B cell (primary cell): ENCODE measurements at regions not wholly inside any gene's neighbourhood (a gene's known extent, or its start where the extent isn't known, plus 50 kb on each side); places are given as distances from the start of the nearest gene placed in this dataset.

ENCODE experiments used
- ATAC-seq: fragments of 200-7000 bp; cut with Tn5 transposase; one replicate; pipeline ENCODE4 v1.10.0; 2021; ENCODE audit warnings: low read depth, mild to moderate bottlenecking, moderate number of reproducible peaks, moderate library complexity
- CTCF ChIA-PET: fragments of 350-600 bp; sonication (Branson Sonifier 250); formaldehyde crosslinking; loops from one replicate; lab custom pipeline; 2021; ENCODE audit warnings: antibody characterized with exemption, inconsistent platforms; lab: Charles Lee
- POLR2A ChIA-PET: fragments of 350-600 bp; sonication (Branson Sonifier 250); formaldehyde crosslinking; loops from one replicate; lab custom pipeline; 2021; ENCODE audit warnings: antibody characterized with exemption; lab: Charles Lee
- DNase-seq: peaks from one replicate; pipeline ENCODE4 v3.0.0; 2013
- H2AFZ ChIP-seq: 2 replicates; pipeline ENCODE4 v1.6.1; 2012; ENCODE audit warnings: mild to moderate bottlenecking, low read depth, low read length; ENCODE audit not compliant: insufficient read depth, poor library complexity, severe bottlenecking
- H3K27ac ChIP-seq, 2 donors: 1 replicate in 1 of 2; 2 replicates in 1 of 2; pipeline ENCODE4 v1.5.1; 2012 to 2013; ENCODE audit warnings: low read length in 2 of 2, mild to moderate bottlenecking in 2 of 2, moderate library complexity in 1 of 2
- H3K27me3 ChIP-seq, 4 experiments: fragments of 200-600 bp in 1 of 4; sonication (generic) in 1 of 4; replicated peaks in 1 of 4; 1 replicate in 2 of 4; 2 replicates in 2 of 4; pipeline versions ENCODE4 v1.6.1 to v1.7.0; 2013 to 2016; ENCODE audit warnings: low read length in 3 of 4, mild to moderate bottlenecking in 2 of 4, mixed read lengths in 1 of 4, moderate library complexity in 1 of 4; ENCODE audit not compliant: insufficient read depth in 4 of 4, control insufficient read depth in 3 of 4; ENCODE audit errors: control extremely low read depth in 1 of 4
- H3K36me3 ChIP-seq, 2 experiments: replicated peaks in 1 of 2; 1 replicate in 1 of 2; 2 replicates in 1 of 2; pipeline versions ENCODE4 v1.6.1 to v1.7.1; 2013; ENCODE audit warnings: low read length in 1 of 2; ENCODE audit not compliant: insufficient read depth in 2 of 2, control insufficient read depth in 1 of 2; ENCODE audit errors: control extremely low read depth in 1 of 2, extremely low read depth in 1 of 2
- H3K4me1 ChIP-seq, 2 donors: fragments of 200-600 bp in 1 of 2; sonication (generic) in 1 of 2; 1 replicate in 1 of 2; 2 replicates in 1 of 2; pipeline versions ENCODE4 v1.5.1 to v1.6.1; 2013 to 2017; ENCODE audit warnings: low read length in 2 of 2; ENCODE audit not compliant: control insufficient read depth in 2 of 2, insufficient read depth in 2 of 2
- H3K4me2 ChIP-seq: replicated peaks from 2 replicates; pipeline ENCODE3; 2012; ENCODE audit warnings: mild to moderate bottlenecking, low read depth, low read length; ENCODE audit not compliant: poor library complexity, severe bottlenecking
- H3K4me3 ChIP-seq, 5 experiments: fragments of 200-600 bp in 1 of 5; sonication (generic) in 1 of 5; 1 replicate in 3 of 5; 2 replicates in 2 of 5; pipeline versions ENCODE4 v1.5.1 to v1.7.0; 2011 to 2016; ENCODE audit warnings: low read length in 4 of 5, mild to moderate bottlenecking in 4 of 5, low read depth in 2 of 5, control low read depth in 1 of 5, moderate library complexity in 1 of 5; ENCODE audit not compliant: insufficient read depth in 1 of 5; ENCODE audit errors: control extremely low read depth in 1 of 5, extremely low read depth in 1 of 5
- H3K79me2 ChIP-seq: fragments of 200-600 bp; sonication (generic); one replicate; pipeline ENCODE4 v1.6.0; 2016; ENCODE audit warnings: low read length; ENCODE audit not compliant: control insufficient read depth, insufficient read depth
- H3K9ac ChIP-seq: fragments of 200-600 bp; sonication (generic); 2 replicates; pipeline ENCODE4 v1.6.1; 2017; ENCODE audit warnings: mild to moderate bottlenecking, low read length, moderate library complexity
- H3K9me3 ChIP-seq, 3 donors: one replicate each; pipeline versions ENCODE4 v1.6.1 to v1.7.1; 2013; ENCODE audit warnings: low read length in 2 of 3; ENCODE audit not compliant: control insufficient read depth in 2 of 3, insufficient read depth in 1 of 3; ENCODE audit errors: control extremely low read depth in 1 of 3
- H4K20me1 ChIP-seq: 2 replicates; pipeline ENCODE4 v1.6.0; 2012; ENCODE audit warnings: mild to moderate bottlenecking, low read length; ENCODE audit not compliant: insufficient read depth, control insufficient read depth, poor library complexity, severe bottlenecking
- H3K27ac Mint-ChIP-seq: one replicate; pipeline ENCODE4 v1.8.0; 2021; ENCODE audit warnings: mixed read lengths
- H3K27me3 Mint-ChIP-seq: one replicate; pipeline ENCODE4 v1.8.0; 2021; ENCODE audit warnings: mixed read lengths
- H3K4me1 Mint-ChIP-seq: one replicate; pipeline ENCODE4 v1.8.0; 2021; ENCODE audit warnings: mixed read lengths
- H3K4me3 Mint-ChIP-seq: one replicate; pipeline ENCODE4 v1.8.0; 2021; ENCODE audit warnings: mixed read lengths
- H3K9me3 Mint-ChIP-seq: one replicate; pipeline ENCODE4 v1.8.0; 2022; ENCODE audit warnings: mixed read lengths; ENCODE audit not compliant: insufficient read depth
- CTCF ChIP-seq: fragments of 200-600 bp; IDR thresholded peaks from one replicate; pipeline ENCODE4 v1.8.0; 2022; ENCODE audit warnings: antibody characterized with exemption, mild to moderate bottlenecking
- EZH2 ChIP-seq: IDR thresholded peaks from 2 replicates; pipeline ENCODE4 v1.6.1; 2012; ENCODE audit warnings: borderline replicate concordance, low read depth, mild to moderate bottlenecking, moderate library complexity, low read length; ENCODE audit not compliant: insufficient read depth, poor library complexity, severe bottlenecking
- WGBS: methylation state at CpG from one replicate; pipeline ENCODE4 v1.1.5; 2013; ENCODE audit warnings: missing lambda C conversion rate; ENCODE audit not compliant: insufficient coverage; 5-methylcytosine and 5-hydroxymethylcytosine counted together
- intact Hi-C: fragments of 100-400 bp; cut with micrococcal nuclease; formaldehyde crosslinking; loops from one replicate; pipeline ENCODE4 v1.10.0; 2022

- no peaks in the 10 kb centered on the region for H3K36me3 ChIP-seq
- ChIA-PET CTCF (no interaction called here), POLR2A (no interaction called here)
- Mint-ChIP-seq H3K4me3 (no peak overlapping the region), H3K9me3 (no peaks in the 10 kb centered on the region), H3K27ac (no peak overlapping the region), H3K27me3 (peaks cover 12% of the 10 kb centered on the region), H3K4me1 (no peaks in the 10 kb centered on the region)
- H3K4me3 ChIP-seq = no peak overlapping the region
- WGBS = 90% methylated on average over 9 of the region's 9 CpGs
- intact Hi-C loops = no loop called here
- no peaks in the 10 kb centered on the region for H3K4me1 ChIP-seq
- H3K9ac ChIP-seq = no peak overlapping the region
- H3K27me3 ChIP-seq = peaks cover 0 to 7% (median 0%) of the 10 kb centered on the region in 4 experiments
- ATAC-seq (no peak), DNase-seq (no peak)
- H2AFZ ChIP-seq = no peak overlapping the region
- H3K9me3 ChIP-seq = peaks cover 0 to 3% (median 0%) of the 10 kb centered on the region in 3 donors
- TF ChIP-seq CTCF (no peak), EZH2 (no peak)
- no peak overlapping the region for H3K4me2 ChIP-seq
- H3K79me2 ChIP-seq = no peaks in the 10 kb centered on the region
- H3K27ac ChIP-seq = no peak overlapping the region
- no peaks in the 10 kb centered on the region for H4K20me1 ChIP-seq
Observed at GRCh38 chr2:109053716-109054115, 64.7 kb upstream of the EDAR start.

GRCh38 chr2:109052922-109053321 is 63.9 kb upstream of the EDAR start:
- Histone ChIP-seq H3K36me3 (no peaks in the 10 kb centered on the region), H3K9me3 (peaks cover 0 to 3% (median 0%) of the 10 kb centered on the region in 3 donors), H3K27ac (no peak overlapping the region), H3K9ac (no peak overlapping the region), H2AFZ (no peak overlapping the region), H3K4me1 (no peaks in the 10 kb centered on the region), H3K79me2 (no peaks in the 10 kb centered on the region), H4K20me1 (no peaks in the 10 kb centered on the region), H3K4me3 (no peak overlapping the region), H3K4me2 (no peak overlapping the region), H3K27me3 (peaks cover 0 to 7% (median 0%) of the 10 kb centered on the region in 4 experiments)
- intact Hi-C loops = no loop called here
- Mint-ChIP-seq H3K4me1 (no peaks in the 10 kb centered on the region), H3K27me3 (peaks cover 12% of the 10 kb centered on the region), H3K4me3 (no peak overlapping the region), H3K9me3 (no peaks in the 10 kb centered on the region), H3K27ac (no peak overlapping the region)
- TF ChIP-seq EZH2 (no peak), CTCF (no peak)
- CTCF ChIA-PET = no interaction called here
- ATAC-seq = no peak
- no peak for DNase-seq
- 88% methylated on average over 3 of the region's 6 CpGs for WGBS
- POLR2A ChIA-PET = no interaction called here
